ENCODE measurements at regions not wholly inside any gene's neighbourhood (a gene's known extent, or its start where the extent isn't known, plus 50 kb on each side); places are given as distances from the start of the nearest gene placed in this dataset.

DNA sequence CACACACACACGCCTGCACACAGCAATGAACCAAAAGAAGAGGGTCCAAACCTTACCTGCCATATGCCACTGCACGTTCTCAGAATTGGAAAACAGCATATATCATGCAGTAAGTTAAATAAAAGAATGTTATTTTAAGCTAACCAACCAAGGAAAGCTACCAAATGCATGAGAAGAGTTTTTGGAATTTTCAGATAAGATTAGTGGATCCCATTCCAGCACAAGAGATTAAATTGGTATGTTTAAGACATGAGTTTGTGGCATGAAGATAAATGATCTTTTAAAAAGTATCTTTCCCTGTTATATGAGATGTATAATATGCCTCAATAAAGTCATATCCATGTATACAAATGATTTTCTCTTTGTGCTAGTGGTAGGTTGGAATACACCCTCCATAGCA is 811.4 kb downstream of the NR2F2 start:
- H3K4me3 ChIP-seq (replicated peaks in 1 of 3; ENCODE audit: insufficient read depth in 1 of 3, low read depth in 1 of 3, low read length in 3 of 3): no peak overlapping the region
- FAIRE-seq (no peak), DNase-seq (ENCODE audit: low read depth, low spot score) (no peak)
- BruUV-seq (replicated peaks): no TSS peak
- ChIA-PET POLR2A (no interaction called here), CTCF (no interaction called here)
- H3K79me2 ChIP-seq (ENCODE audit: control insufficient read depth, insufficient read depth, low read length): no peaks in the 10 kb centered on the region
- intact Hi-C loops (cut with micrococcal nuclease): no loop called here
- H3K27me3 ChIP-seq (ENCODE audit: control insufficient read depth in 2 of 2, insufficient read depth in 2 of 2, low read length in 2 of 2): no peaks in the 10 kb centered on the region
- dilution Hi-C loops (cut with MboI; ENCODE audit: extremely low pct_ligation_motif_present, low sequenced_read_pairs): no loop called here
- TF ChIP-seq POLR2AphosphoS5 (IDR thresholded peaks at IDR 0.05; ENCODE audit: insufficient read depth, low read depth, low read length) (no peak), FOS (IDR thresholded peaks at IDR 0.05; ENCODE audit: borderline replicate concordance, insufficient read depth, low read length) (no peak), JUN (IDR thresholded peaks at IDR 0.05; ENCODE audit: borderline replicate concordance, insufficient read depth, insufficient read length, low read depth) (no peak), POLR2A (IDR thresholded peaks at IDR 0.05; ENCODE audit: low read depth, low read length) (no peak), GATA2 (IDR thresholded peaks at IDR 0.05; ENCODE audit: insufficient read depth, insufficient read length, low read depth, low read length) (no peak), EZH2 (IDR thresholded peaks at IDR 0.05; ENCODE audit: borderline replicate concordance, low read depth, low read length, severe bottlenecking) (no peak), MYC (IDR thresholded peaks at IDR 0.05; ENCODE audit: low read depth, low read length) (no peak)
- TF ChIP-seq, protein P1, sequence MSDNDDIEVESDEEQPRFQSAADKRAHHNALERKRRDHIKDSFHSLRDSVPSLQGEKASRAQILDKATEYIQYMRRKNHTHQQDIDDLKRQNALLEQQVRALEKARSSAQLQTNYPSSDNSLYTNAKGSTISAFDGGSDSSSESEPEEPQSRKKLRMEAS (IDR thresholded peaks at IDR 0.05; ENCODE audit: insufficient read depth, insufficient read length): no peak
- TF ChIP-seq, protein P2, sequence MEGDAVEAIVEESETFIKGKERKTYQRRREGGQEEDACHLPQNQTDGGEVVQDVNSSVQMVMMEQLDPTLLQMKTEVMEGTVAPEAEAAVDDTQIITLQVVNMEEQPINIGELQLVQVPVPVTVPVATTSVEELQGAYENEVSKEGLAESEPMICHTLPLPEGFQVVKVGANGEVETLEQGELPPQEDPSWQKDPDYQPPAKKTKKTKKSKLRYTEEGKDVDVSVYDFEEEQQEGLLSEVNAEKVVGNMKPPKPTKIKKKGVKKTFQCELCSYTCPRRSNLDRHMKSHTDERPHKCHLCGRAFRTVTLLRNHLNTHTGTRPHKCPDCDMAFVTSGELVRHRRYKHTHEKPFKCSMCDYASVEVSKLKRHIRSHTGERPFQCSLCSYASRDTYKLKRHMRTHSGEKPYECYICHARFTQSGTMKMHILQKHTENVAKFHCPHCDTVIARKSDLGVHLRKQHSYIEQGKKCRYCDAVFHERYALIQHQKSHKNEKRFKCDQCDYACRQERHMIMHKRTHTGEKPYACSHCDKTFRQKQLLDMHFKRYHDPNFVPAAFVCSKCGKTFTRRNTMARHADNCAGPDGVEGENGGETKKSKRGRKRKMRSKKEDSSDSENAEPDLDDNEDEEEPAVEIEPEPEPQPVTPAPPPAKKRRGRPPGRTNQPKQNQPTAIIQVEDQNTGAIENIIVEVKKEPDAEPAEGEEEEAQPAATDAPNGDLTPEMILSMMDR (IDR thresholded peaks at IDR 0.05; ENCODE audit: extremely low read depth in 1 of 2, insufficient read depth in 1 of 2, low read depth in 1 of 2, low read length in 2 of 2): no peak
- H3K4me2 ChIP-seq (ENCODE audit: insufficient read depth, low read length): no peak overlapping the region
- H3K9me1 ChIP-seq (replicated peaks; ENCODE audit: control insufficient read depth, extremely low read depth, insufficient read depth, low read length): no peaks in the 10 kb centered on the region
- no peaks in the 10 kb centered on the region for H3K4me1 ChIP-seq (ENCODE audit: control insufficient read depth, extremely low read depth, insufficient read depth, low read length)
- no peaks in the 10 kb centered on the region for H3K36me3 ChIP-seq (ENCODE audit: control insufficient read depth in 2 of 2, extremely low read depth in 1 of 2, insufficient read depth in 2 of 2, low read length in 2 of 2)
- H2AFZ ChIP-seq (ENCODE audit: low read depth, low read length): no peak overlapping the region
- H3K27ac ChIP-seq (ENCODE audit: insufficient read depth, low read depth, low read length): no peak overlapping the region
- H4K20me1 ChIP-seq (replicated peaks; ENCODE audit: control insufficient read depth, extremely low read depth, insufficient read depth, low read length): no peaks in the 10 kb centered on the region
- no peak overlapping the region for H3K9ac ChIP-seq (replicated peaks; ENCODE audit: extremely low read depth, insufficient read depth, low read length)
- H3K9me3 ChIP-seq (replicated peaks; ENCODE audit: control insufficient read depth, insufficient read depth, low read length): no peaks in the 10 kb centered on the region

All from endothelial cell of umbilical vein (primary cell).